COLO668 (cell line): ENCODE measurements at regions not wholly inside any gene's neighbourhood (a gene's known extent, or its start where the extent isn't known, plus 50 kb on each side); places are given as distances from the start of the nearest gene placed in this dataset.

Source experiments
- DNase-seq: peaks from one replicate; lab custom pipeline; 2025; ENCODE audit not compliant: unreplicated experiment; lab: John Stamatoyannopoulos, UW

DNA sequence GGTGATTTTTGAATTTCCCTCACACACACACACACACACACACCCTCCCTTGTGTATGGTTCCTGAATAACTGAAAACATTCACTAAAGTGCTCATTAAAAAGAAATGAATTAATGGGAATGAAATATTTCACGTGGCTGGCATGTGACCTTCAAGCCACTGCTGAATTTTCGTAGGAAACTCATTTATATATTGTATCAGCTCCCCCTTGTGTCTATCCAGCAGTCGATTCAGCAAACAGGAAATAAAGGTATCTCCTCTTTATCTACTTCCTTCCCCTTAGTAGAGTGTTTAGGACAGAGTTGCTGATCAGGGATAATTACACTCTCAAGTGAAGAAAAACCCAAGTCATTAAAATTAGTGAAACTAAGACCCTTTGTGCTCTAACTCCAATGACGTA is 912.6 kb upstream of the LCORL start:
- DNase-seq: no peak

DNA sequence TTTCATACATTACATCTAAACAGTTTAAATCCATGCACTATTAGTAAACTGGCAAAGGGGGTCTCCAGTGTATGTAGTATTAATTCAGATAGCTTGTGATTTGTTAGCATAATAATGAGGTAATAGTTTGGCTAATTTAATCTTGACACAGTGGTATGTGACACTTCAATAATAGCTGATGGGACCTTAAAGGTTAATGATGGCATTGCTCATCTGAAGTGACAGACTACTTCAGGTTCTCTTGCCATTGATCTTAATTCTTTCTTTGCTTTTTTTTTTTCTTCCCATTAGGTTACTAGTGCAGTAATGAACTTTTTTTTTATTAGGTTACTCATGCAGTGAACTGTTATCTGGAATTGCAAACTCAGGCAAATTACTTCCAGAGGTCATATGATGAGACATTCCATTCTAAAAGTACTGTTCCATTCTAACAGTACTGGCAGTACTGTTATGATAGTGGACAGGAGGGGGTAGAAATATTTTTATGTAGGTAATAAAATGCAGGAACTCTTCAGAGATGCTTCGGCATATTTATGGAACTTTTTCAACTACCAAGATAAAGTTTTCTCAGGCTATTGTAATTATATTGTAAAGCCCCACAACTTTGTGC is 911.3 kb upstream of the LCORL start:
- DNase-seq: no peak

DNA sequence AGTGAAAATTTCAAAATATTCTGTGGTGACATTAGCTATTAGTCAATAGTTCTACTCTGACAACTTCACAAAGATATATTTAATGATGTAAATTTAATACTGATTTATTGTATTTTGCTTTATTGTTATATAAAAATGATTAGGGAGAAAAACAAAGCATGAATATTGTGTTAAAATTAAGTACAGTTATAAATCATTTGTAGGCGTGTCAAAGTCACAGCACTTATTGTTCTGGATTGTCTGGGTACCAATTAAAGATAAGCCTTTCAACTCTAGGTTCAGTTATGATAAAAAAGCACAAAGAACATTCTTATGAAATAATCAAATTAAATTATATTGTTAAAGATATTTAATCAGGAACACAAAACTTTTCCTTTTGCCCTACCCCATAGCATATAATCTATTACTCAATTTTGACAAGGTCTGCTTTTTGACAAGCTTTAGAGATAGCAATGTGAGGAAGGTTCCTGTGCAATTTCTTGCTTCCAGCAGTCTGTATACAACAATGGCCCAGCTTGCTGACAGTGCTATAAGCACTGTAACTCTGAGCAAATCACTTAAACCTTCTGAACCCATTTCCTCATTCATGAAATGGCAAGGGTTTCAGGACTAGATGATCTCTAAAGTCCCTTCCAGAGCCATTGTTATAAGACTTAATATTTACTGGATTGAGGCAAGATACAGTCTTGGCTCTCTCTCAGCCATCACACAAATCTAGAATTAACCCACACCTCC is 910.3 kb upstream of the LCORL start:
- no peak for DNase-seq

DNA sequence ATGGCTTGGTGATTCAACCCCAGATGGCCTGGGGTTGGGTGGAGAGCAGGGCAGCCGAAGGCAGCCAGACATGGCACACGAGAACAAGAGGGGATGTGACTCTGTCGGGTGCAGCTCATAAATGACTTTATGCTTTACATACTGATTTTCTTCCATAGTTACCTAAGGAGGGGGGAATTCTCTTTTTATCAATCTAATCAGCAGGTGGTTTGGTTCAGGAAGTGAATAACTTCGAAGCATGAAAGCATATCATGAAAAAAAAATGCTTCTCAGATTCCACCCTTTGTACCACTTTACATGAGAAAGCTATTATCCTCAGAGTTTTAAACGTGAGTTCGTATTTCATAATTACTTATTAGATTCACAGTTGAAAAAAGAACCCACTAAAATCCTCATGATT is 908.9 kb upstream of the LCORL start:
- DNase-seq: no peak

DNA sequence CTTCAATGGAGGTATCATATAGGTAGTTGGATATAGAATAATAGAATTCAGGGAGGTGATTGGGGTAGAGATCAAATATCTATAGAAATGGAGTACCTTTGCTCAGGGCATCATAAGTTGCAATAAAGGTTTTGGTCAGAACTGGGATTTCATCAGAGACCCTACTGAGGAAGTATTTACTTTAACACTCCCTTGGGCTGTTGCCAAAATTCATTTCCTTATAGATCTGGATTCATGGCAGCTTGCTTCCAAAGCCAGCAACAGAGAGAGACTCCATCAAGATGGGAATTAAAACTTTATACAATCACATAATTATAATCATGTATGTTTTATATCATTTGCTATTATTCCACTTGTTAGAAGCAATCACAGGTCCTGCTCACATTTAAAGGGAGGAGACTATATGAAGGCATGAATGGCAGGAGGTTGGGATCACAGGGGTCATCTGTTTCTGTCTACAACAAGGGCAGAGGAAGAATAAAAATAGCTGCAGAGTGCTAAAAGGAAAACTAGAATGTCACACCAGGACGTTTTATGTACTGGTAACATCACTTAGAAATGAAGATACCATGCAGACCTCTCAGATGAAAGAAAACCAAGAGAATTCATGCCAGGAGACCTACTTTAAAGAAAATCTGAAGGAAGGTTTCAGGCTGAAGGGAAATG is 902.1 kb upstream of the LCORL start:
- DNase-seq: no peak

DNA sequence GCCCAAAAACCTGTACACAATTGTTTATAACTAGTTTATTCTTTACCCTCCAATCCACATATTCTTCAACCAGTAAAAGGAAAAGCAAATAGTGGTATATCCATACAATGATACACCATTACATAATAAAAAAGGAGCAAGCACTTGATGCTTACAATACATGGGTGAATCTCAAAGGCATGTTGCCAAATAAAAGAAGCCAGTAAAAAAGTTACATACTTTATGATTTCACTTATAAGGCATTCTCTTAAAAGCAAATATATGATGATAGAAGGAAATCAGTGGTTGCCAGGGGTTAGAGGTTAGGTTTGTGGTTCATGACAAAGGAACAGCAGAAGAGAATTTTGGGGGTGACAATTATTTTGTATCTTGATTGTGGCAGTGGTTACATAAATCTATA is 896.1 kb upstream of the LCORL start:
- DNase-seq: no peak

DNA sequence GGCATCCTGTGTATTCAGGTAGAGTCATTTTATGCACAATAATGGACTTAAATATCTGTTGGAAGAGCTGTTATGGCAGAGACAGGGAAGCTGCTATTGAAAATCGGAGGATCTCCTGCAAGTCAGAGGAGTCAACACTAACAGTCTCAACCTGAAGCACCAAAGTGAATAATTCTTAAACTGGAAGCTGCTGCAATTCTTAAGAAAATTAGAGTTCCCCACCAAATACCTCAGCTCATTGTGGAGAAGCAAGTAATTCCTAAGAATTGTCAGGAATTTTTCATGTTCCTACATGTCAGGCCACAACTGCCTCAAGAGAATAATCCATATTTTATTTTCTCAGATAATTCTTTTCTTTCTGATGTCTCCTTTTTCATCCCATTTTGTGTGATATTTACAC is 892.6 kb upstream of the LCORL start:
- no peak for DNase-seq

DNA sequence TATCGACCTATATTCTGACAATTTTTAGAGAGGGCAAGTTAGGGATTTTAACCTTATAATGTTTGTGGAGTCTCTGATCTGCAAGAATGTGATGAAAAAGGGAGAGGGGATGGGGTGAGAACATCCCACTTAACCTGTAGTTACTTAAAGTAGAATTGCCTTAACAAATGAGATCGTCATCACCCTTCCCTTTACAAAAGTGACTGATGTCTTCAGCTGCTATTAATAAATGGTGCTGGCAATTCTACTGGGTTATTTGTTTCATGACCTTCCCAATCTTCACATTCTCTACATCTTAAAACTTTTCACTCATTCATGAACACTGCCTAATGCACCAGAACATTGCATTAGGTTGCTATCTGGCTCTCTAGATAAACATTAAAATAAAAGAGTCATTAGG is 873.4 kb upstream of the LCORL start:
- no peak for DNase-seq

DNA sequence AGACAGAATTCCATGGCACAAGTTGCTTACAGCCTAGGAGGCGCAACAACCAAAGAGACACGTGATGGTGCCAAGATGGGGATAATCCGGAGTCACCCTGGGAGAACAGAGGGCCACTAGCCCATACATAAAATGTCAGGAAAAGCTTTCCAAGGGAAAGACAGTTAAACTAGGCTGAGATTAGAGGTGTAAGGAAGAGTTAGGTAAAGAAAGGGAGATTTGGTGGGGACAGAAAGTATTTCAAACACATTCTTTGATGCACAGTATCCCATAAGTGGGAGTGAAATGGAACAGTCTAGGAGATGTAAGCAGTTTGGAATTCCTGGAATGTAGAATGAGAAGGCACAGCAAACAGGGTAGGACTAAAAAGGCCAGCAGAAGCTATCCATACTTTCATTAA is 860.9 kb upstream of the LCORL start:
- DNase-seq: no peak

DNA sequence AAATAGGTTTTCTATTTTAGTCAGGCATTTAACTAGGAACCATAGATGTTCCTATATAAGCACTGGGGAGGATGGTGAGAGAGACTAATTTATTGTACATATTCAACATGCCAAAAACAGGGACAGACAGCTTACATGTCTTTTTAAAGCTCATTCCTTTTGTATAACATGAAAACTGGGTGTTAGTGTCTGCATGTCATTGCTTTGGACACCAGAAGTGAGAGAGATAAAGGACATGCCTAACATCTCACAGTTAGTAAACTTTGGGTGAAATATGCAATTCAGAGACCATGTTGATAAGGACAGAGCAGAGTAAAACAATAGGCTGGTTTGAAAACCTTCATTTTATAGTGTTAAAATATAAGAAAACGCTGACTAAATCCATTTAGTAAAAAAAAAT is 860.0 kb upstream of the LCORL start:
- DNase-seq: no peak

DNA sequence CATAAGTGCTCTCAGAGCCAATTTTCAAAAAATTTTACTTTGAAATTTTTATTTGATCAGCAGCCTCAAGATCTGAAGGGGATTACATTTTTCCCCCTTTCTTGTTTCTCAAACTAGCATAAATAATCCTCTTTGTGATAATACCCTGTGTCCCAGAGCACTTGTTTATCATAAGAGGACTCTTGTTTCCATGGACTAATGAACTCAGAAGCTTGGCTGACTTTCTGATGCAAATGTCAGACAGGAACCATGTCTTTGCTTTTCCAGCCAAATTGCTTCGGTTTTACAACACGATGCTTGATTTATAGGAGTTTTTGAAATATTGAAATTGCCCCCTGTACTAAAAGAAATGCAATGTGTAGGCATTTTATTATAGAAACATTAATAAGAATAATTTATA is 859.3 kb upstream of the LCORL start:
- DNase-seq: no peak

DNA sequence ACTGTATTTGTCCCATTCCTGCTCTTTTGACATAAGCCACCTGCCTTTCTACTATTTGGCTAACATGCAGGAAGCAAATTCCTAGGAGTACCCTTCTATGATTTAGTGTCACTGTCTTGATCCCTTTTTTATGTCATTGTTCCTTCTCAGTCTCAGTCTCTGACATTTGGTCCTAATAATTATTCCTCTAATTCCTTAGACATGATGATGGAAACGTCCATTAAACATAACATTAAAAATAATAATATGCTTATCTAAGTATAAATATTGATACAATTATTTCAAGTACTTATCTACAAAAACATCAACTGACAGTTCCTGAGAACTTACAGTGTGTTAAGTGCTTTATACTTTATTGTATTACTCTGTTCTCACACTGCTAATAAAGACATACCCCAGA is 857.0 kb upstream of the LCORL start:
- no peak for DNase-seq

DNA sequence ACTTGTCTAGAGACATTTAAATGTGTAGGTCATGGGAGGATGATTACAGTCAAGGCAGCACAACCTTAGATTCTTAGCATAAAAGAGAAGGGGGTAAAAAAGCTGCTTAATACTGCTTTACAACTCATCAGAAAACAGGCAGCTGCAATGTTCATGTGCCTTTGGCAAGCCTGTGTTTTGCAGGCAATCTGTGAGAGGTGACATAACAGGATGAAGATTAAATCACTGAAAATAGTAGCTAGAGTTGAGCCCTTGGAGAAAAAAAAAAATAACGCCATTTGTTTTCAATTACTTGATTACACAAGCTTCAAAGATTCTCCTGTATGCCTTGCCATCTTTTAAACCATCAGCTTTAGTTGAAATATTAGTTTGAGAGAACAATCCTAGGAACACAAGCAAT is 847.6 kb upstream of the LCORL start:
- no peak for DNase-seq

DNA sequence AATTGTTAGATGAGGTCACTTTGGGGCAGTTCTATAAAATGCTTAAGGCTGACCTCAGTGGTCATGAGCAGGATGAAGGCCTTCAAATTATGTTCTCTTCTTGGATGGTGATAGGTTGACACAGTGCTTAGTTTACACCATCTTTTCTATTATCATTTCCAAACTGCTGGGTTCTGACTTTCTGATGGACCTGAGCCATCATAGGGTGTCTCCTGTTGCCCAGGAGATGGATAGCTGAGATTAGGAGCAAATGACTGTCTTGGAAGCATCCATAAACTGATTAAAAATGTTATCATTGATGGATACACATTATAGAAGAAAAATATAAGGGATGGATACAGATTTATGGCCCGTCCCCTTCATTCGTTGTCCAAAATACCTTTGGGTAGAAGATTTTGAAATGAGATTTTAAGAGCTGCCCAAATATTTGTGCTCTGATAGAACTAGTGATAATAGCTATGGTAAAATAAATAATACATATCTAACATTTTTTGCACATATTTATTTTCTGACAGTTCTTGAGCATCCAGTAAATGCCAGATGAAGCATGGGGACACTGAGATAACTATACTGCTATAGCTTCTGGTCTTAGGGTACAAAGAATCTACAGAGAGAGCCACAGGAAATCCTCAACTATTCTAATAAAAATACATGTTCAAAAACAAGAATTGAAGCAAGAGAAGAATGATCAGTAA is 839.4 kb upstream of the LCORL start:
- no peak for DNase-seq

DNA sequence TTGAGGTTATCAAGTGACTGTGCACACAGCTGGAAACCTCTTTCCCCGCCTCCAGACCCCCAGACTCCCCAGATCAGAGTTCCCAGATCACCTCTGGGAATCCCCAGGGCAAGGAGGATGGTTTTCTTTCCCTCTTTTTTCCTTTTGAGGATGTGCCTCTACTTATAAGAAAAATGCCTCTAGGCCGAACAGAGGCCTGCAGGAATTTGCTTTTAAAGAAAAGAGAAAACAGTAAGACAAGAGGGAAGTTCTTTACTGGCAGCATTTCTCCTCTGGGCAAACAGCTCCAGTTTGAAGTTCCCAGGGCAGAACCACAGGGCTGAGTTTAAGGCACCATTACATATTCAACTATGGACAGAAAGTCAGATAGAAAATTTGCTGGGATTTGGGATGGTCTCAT is 837.9 kb upstream of the LCORL start:
- no peak for DNase-seq

DNA sequence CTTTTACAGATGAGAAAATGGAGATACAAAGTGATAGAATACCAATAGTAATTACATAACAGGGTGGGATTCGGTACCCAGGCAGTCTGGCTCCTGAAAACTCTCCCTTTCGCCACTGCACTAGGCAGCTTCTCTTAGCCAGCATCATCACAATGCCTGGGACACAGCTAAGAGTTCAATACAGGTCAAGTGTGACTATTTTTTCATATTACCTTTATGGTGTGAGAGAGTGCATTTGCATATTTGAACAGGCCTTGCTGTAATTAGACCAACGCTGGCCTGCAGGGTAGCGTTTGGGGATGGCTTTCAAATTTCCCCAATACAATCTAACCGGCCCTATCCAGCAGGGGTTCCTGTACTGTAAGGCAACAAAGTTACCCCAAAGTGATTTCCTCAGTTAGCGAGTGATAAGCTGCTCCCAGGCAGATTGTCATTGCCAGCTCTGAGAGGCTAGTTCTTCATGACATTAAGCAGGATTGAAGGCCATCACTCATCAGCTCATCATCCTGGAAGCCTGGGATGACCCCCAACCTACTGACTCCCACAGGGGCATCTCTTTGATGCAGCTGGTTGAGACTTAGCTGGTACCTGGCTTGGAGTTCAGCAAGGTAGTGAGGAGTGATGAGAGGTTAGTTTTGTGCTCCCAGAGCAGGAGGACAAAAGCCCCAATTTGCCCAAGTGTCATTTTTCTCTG is 836.8 kb upstream of the LCORL start:
- DNase-seq: no peak

DNA sequence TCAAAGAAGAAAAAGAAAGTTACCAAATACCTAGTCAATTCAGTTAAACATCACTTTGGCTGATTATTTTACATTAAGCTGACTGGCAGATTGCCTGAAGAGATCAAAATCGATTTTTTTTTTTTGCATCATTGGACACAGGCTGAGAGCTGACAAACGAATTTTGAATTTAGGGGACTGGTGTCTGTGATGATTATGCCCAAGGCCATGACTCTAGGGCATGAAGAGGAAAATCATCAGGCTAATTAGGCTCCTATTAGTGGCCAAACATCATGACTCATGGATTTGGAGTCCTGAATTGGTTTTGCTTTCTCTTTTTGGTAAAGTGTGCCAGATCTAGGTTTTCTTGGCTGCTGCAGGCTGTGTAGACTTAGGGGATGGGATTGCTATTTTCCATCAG is 829.3 kb upstream of the LCORL start:
- DNase-seq: no peak

DNA sequence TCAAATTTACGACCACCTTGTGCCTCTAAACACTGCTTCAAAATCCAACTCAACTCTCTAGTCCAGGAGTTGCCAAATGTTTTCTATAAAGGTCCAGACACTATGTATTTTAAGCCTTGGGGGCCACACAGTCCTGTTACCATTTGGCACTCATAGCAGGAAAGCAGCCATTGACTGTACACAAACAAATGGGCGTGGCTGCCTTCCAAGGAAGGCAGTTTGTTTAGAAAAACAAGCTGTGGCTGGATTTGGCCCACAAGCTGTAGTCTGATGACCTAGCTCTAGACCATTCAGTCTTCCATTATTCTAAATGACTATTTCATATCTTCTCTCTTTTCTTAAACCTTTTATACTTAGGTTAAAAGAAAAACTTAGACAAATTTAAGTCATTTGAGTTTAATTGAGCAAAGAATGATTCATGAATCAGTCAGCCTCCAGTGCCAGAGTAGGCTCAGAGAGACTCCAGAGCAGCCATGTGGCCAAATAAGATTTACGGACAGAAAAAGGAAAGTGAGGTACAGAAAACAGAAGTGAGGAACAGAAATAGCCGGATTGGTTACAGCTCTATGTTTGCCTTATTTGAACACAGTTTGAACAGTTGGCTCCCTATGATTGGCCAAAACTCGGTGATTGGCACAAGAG is 825.8 kb upstream of the LCORL start:
- no peak for DNase-seq

DNA sequence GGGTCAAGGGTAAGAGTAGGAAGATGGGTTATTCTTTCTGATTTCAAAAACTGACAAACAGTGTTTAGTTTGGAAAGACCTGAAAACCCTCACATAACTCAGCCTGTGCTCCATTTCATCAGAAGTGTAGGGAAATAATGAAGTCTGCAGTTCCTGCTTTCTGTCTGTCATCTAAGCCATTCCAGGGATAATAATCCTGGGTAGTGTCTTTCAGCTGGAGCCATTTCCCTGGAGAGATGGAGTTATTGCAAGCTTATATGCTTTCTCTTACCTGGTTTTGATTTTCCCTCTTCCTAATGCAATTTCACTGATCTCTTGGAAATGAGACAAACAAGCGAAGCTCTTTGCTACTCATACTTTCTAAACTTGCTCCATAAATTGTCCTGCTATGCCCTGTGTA is 824.8 kb upstream of the LCORL start:
- no peak for DNase-seq

DNA sequence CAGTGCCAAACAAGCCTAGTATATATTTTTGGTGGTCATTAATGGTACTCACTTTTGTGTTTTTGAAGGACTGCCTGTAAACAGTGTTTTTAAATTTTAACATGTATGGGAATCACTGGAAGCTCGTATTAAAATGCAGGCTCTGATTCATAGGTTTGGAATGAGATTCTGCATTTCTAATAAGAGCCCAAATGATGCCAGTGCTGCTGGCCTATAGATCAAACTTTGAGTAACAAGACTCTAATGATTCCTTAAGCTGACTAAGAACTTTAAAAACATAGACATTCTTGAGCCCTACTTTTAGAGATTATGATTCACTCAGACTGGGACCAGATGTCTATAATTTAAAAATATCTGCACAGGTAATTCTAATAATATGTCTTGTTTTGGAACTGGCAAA is 823.2 kb upstream of the LCORL start:
- no peak for DNase-seq

DNA sequence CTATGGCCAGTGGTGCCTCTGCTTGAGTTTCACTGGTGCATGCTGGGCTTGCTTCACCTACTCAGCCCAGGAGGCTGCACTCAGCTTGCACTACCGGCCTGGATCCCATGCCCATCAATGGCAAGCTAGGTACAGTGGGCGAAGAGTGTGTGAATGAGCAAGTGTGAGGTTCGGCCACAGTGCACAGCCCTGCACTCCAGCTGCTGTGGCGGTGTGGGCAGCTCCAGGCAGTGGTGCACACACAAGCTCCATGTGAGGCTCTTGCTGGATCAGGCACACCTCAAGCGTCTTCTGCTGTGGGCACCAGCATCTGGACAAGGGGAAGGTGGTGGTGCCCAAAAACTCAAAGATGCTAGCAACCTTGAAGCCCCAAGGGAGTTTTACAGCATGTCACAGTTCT is 820.9 kb upstream of the LCORL start:
- no peak for DNase-seq
